HG03442 (cell line): ENCODE measurements at regions not wholly inside any gene's neighbourhood (a gene's known extent, or its start where the extent isn't known, plus 50 kb on each side); places are given as distances from the start of the nearest gene placed in this dataset.

ENCODE experiments used
- ATAC-seq: cut with Tn5 transposase; IDR thresholded peaks from one replicate; pipeline ENCODE4 v1.9.1; 2021; ENCODE audit warnings: mild to moderate bottlenecking, moderate library complexity; ENCODE audit not compliant: unreplicated experiment

DNA sequence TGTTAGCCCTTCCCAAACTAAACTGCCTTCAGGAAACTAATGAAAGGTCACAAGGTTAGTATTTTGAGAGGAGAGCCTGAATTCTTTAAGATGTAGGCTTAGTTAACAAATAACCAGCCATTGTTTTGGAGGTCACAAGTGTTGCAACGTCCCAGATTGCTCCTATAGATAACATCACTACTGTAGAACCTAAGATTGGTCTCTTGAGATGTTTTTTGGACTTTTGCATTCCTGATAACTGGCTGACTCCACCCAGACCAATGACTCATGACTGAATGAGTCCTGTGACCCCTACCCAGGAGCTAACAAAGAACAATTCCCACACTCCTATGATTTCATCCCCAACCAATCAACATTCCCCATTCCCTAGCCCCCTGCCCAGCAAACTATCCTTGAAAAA is 178.8 kb downstream of the SCP2D1 start:
- no peak for ATAC-seq

DNA sequence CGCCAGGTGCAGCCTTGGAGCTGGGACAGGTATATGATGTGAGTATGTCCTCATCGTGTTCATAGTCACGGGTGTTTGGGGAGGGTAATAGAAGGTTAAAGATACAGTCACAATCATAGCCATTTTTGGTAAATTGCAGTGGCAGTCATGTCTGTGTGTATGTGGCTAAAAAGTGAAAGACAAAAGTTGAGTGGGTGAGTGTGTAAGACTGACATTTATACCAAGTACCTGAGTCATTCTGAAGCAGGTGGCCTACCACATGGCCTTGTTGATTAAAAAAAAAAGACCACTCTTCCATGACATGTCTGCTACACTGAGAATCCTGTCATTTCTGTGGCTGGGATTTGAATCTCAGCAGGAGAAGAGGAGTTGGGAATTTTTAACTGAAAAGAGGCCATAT is 181.9 kb downstream of the SCP2D1 start:
- ATAC-seq: no peak

DNA sequence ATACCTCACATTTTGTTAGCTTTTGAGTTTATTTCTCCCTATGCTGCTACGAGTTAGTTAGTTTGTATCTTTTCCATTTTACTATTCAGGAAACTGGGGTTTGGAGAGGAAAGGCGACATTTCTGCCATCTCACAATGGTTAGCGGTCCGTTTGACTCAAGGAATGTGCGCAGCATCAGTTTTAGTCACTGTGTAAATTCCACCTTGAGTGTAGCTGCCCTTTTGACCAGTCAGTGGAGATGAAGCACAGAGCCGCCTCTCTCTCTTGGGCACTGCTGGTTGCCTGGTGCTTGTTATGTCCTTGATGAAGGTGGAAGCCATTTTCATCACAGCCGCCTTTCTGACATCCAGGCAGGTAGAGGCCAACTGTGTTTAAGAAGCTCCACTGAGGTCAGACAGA is 185.5 kb downstream of the SCP2D1 start:
- no peak for ATAC-seq

DNA sequence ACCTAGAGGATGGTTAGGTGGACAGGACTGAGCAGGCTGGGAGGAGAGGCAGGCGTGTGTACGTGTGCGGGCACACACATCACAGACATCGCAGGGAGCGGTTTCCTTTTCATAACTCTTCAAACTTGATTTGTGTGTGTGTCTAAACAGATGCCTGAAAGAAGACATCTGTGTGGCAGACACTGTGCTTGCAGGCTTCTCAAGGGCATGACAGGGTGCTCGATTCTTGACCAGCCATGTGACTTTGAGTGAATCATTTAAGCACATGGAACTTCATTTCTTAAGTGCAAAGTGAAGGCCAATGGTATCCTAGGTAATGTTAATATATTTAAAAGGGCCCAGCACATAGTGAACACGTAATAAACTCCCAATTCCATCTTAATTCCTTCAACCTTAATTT is 186.5 kb downstream of the SCP2D1 start:
- ATAC-seq: no peak

DNA sequence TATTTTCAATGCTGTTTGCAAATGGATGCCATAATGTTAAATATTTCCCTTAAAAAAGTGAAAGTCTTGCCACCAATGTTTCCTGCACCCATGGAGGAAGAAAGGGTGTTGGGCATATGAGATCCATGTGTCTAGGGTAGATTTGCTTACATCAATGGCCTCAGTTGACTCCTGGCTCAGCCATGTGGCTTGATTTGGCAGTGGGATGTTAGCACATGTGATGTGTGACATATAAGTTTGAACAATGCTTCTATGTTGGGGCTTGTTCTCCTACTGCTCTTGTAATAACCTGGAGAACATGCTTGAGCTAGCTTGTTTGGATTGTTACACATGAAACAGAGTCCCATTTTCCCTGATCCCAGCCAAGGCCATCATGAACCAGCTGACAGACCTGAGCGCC is 187.6 kb downstream of the SCP2D1 start:
- no peak for ATAC-seq

DNA sequence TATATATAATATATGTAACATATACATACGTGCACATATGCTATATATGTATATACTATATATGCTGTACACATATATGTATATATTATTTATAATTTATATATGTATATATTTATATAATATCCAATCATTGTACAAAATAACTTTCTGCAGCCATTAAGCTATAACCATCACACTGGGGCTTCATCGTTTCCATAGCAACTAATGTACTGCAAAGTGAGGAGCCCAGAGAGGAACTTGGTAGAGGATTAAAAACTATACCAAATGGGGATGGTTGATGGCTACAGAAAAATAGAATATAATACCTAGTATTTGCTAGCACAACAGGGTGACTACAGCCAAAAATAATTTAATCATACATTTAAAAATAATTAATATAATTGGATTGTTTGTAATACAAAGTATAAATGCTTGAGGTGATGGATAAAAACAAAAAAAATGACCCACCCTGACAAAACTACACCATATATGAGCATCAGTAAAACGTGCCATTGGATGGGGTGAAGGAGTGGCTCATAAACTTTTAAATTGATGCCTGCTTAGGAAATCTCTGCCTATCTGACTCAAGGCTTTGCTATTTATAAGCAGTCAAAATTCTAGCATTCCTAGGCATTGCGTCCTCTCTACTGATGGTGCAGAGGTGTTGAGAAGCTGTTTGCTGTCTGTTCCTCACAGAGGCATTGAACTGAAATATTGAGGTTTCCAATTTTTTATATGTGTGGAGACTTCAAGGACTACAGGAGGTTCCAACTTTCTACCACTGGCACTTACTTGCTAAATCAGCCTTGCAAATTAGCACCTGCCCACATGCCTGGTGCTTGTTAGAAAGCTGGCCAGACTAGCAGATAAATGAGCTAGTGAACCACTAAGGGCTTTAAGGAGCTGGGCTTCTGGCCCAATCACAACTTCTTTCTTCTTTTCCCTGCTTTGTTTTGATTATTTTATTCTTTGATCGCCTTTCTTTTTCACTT is 190.1 kb downstream of the SCP2D1 start:
- ATAC-seq: no peak

DNA sequence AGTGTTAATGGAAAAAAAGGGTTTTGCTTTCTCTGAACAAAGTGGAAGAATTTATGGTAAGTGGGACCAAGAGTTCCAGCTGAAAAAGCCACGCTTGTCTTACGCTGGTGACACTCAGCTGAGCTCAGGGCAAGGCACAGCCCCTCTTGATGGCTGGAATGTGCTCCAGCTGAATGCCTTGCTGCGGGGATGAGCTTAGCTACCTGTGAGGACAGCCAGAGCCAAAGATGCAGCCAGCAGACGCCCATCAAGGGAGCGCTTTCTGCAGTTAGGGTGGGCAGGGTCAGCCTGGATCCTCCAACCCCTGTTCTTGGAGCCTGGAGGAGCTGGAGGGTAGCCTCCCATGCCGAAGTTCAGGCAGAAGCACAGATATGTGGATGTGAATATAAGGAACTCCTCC is 191.4 kb downstream of the SCP2D1 start:
- ATAC-seq: no peak

DNA sequence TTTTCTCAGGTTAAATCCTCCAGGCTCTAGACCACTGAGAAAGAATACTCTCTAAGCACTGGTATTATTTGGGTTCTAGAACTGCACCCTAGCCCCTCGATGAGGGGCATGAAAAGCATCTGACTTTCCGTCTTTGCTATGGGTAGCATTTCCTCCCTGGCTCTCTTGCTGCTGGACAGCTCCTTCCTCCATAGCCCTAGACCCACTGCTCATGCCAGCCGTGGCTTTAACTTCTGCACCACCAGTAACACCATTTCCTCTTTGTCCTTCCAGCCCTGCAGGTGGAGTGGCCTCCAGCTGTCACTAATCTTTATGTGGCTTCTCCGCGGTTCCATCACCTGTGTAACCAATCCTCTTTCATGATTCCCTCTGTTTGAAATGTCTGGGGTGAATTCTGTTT is 194.9 kb downstream of the SCP2D1 start:
- no peak for ATAC-seq

DNA sequence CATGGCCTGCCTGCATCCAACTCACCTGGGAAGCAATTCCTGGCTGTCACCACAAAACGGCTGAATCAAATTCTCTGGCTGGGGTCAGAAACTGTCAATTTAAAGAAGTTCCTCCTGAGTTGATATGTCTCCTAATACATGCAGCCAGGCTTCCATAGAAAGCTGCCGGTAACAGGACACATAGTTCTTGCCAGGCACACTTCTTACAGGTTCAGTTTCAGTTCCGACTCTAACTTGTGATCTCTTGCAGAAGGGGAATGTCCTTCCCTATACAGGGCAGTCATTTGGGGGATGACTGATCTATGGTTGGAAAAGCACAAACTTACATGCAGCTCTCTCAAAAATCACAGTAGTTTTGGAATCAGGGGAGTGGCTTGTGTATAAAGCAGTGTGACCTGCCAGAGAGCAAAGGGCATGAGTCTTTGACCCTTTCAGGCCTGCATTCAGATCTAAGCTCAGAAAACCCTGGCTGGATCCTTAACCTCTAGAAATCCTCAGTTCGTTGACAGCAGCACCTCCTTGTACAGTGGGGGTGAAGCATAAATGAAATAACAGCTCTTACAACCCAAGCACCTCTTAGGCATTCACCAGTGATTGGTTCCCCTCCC is 195.6 kb downstream of the SCP2D1 start:
- no peak for ATAC-seq

DNA sequence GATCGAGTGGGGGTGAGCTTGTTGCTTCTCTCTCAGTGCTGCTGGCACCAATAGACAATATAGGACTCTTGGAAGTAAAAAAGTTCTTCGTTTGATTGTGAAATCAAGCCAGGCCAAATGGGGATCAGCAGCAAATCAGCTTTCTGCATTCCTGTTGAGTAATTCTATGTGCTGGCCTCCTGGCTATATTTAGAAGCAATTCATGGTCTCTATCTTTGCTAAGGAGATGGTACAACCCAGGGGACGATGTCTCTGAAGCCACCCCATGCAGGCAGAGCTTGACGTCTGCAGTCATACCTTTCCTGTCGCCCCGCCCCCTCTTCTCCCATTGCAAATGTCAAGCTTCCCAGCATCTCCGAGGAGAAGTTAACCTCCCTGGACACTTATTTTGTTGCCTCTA is 199.1 kb downstream of the SCP2D1 start:
- ATAC-seq: no peak

DNA sequence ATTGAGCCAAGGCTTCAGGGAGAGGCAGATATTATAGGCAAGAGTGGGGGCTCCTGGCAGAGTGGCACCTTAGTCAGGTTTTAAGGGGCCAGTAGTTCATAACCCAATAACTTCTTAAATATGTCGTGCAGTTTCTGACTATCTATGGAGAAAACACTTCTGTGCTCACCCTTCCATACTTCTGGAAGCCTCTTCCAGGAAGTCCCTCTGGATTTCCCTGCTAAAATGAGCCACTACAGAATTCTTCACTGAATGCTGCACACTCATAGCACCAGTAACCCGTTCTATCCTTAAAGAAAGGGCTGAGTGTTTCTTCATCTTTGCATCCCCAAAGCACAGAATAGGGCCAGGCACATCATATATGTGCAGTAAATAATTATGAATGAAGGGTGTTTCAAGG is 198.5 kb upstream of the SLC24A3 start:
- ATAC-seq: no peak

DNA sequence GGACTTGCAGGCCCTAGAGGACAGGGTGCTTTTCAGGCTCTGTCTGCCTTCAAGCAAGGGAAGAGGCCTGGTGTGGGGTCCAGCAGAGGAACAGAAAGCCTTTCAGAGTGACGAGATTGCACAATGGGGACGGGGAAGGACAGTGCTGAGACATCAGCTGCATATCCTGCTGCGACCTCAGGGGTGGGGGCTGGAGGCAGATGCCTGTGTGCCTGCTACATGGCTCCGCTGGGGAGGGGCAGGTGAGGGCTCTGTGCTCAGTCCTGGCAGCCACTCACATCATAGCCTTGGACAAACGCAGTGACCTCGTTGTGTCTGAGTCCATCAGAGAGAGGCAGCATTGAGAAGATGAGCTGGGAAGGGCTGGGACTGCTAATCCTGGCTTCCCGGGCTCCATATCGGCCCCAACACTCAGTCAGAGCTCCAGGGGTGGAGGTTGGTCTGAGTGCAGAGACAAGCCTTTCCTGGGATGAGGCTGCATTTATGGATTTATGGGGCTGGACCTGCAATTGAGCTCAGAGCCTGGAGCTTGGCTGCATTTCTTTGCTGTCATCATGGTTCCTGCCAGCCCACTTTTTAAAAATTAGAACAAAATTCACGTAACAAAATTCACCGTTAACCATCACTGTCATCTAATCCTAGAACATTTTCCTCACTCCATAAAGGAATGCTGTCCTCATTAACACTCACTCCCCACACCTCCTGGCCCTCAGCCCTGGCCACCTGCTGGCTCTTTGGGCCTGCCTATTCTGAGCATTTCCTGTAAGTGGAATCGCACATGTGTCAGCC is 196.9 kb upstream of the SLC24A3 start:
- ATAC-seq: no peak

DNA sequence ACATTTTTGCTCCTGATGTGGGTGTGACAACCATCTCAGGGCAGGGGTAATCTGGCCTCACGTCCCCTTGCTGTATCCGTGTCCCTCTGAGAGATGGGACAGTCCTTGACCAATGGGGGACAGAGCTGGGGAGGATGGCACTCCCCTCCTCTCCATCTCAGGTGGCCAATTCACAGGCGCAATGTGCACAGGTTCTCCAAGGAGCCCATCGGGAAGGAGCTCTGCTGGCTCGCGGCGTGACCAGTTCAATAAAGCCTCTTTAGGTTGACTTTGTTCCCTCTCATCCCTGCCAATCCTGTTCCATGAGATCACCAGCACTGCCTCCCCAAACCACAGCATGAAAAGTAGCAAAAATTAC is 196.3 kb upstream of the SLC24A3 start:
- no peak for ATAC-seq

DNA sequence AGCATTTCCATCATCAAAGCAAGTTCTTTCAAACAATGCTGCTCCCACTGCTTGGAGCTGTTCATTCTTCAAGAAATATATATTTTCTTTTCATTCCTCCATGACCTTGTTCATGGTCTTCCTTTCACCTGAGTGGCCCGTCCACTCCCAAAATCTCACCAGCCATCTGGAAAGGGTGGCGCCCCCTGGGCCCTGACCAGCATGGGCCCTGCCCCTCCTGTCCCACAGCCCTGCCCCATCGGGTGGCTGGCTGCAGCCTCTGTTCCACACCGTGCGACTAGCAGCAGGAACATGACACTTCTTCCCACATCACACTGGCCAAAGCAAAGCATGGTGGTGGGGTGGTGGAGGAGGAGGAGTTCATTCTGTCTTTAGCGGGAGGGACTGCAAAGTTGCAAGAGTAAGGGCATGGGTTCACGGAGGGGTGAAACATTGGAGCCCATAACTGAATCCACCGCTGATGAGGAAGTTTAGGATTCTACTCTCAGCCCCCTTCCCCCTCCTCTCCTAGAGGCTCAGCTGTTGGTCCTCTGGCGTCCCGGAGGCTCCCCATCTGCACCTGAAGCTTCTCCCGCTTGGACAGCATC is 195.2 kb upstream of the SLC24A3 start:
- no peak for ATAC-seq

DNA sequence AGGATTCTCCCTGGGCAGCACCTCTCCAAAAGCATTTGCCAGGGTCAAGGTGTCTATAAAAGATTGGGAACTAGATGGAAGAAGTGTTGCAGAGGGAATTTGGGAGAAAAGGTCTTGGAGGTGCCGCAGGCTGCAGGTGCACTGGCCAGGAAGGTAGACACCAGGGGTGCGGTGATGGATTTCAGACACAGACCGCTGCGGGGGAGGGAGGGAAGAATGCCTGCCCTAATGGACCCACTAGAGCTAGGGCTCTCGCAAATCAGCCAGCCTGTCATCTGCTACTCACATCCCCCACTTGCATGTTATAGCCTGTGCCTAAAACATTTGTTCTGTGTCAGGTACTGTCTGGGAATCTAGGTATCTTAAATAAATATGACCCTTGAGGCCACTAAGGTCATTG is 193.6 kb upstream of the SLC24A3 start:
- ATAC-seq: no peak

DNA sequence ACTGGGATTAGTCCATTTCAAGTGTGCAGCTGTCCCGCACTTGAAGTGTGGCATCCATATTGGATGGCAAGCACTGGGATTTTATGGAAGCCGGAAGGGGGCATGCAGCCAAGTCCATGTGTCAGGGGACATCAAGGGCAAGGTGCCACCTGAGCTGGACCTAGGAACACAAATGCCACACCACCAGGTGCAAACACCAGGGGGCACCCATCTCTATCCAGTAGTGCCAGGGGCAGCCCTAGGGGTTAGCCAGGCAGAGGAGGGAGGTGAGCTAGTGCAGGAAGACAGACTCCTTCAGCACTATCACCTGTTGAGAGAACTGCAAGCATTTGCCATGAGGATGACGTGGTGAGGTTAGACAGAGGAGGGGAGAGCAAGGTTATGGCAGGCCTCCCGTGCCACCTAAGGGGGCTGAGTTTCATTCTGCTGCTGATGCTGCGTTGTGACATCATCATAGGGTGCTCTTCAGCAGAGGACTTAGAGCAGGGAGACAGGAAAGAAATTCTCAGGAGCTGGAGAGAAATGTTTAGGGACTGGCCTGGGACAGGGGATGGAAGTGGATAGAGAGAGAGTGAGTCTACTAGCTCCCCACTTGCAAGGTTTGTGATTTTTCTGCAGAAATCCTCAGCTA is 192.6 kb upstream of the SLC24A3 start:
- no peak for ATAC-seq

DNA sequence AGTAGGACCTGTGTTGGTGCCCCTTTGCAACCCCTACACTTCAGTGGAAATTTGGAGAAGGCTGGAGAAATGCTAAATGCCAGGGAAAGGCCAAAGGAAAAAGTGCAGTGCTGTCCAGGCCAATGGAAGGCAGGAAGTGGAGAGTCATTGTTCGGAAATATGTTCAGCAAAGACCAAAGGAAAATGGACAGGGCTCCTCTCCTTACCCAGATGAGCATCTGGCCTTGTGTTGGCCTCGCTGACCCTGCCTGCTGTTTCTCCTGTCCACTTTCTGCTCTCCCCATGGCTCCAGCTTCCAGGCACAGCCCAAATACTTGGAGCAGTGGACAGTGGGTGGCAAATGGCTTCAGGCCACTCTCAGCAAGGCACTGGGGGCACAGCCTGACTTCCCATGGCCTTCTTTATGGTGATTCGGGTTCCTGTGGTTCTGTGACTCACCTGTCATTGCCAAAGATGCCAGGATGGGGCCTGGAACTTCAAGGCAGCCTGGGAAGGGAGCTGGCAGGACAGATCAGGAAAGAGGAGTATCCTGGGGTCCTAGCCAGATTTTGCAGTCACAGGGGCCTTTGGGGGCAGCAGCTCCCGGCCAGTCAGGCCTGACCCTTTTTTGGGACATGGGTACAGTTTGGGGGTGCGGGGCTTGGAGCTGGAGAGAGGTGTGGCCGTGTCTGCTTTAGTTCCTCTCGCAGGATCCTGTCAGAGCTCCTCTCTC is 190.9 kb upstream of the SLC24A3 start:
- ATAC-seq: no peak

DNA sequence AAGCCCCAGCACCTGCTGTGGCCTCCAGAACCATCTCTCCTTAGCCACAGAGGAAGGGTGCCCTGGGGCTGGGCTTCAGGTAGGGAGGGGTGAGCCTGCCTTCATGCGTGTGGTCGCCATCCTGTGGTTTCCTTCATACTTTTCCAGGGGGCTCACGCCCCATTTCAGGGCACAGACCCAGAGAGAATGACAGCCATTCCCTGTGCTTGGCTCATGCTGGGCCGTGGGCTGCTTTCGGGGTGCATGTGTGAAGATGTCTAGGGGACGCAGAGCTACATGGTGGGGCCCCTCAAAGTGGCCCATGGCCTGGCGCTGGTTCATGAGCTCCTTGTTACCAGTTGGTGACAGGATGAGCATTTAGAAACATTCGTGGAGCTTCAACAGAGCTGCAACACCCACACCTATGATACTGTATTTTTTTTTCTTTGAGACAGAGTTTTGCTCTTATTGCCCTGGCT is 190.3 kb upstream of the SLC24A3 start:
- no peak for ATAC-seq

DNA sequence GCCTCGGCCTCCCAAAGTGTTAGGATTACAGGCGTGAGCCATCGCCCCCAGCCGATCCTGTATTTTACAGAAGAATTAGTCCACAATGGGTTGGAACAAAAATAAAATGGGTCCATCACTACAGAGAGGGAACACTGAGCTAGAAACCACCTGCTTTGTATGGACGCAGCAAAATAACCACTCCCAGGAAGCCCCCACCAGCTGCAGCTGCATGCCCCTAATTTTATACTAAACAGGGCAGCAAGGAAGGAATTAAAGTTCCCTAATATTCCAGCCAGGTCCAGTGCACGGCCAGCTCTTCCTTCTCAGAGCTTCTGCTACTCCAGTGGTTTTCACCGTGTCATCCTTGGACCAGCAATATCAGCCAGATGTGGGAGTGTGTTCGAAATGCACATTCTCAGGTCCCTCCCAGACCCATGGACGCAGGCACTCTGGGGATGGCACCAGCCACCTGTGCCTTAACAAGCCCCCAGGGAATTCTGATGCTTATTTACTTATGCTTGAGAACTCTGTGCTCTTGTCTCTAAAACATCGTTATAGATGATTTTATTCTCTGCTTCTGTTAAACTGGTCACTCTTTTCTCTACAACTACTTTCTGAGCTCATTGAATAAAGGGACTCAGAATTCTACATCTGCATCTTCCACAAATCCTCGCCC is 189.5 kb upstream of the SLC24A3 start:
- ATAC-seq: no peak
